HL-60 (cell line): ENCODE measurements at regions not wholly inside any gene's neighbourhood (a gene's known extent, or its start where the extent isn't known, plus 50 kb on each side); places are given as distances from the start of the nearest gene placed in this dataset.

ENCODE experiments used
- DNase-seq, 2 experiments: peaks; one replicate each; pipeline ENCODE4 v3.0.0-alpha.2; 2010 to 2020; ENCODE audit warnings: low read depth in 1 of 2, low spot score in 1 of 2
- H3K27ac ChIP-seq: fragments of 250-450 bp; sonication (Bioruptor Pico); replicated peaks from 2 replicates; pipeline ENCODE4 v1.5.1; 2020; ENCODE audit warnings: mild to moderate bottlenecking, moderate library complexity
- H3K27me3 ChIP-seq: fragments of 250-450 bp; sonication (Bioruptor Pico); 2 replicates; pipeline ENCODE4 v1.5.1; 2021; ENCODE audit warnings: mild to moderate bottlenecking, moderate library complexity; ENCODE audit not compliant: insufficient read depth, poor library complexity, severe bottlenecking
- H3K4me3 ChIP-seq: replicated peaks from 2 replicates; pipeline ENCODE4 v1.5.1; 2011; ENCODE audit warnings: mild to moderate bottlenecking, control low read depth, low read length; ENCODE audit not compliant: insufficient read depth
- CTCF ChIP-seq: IDR thresholded peaks from one replicate; pipeline ENCODE4 v1.5.1; 2011; ENCODE audit warnings: low read length, control low read depth, inconsistent platforms; ENCODE audit not compliant: insufficient read depth
- GABPA ChIP-seq: IDR thresholded peaks from 2 replicates; pipeline ENCODE4 v1.6.1; 2012; ENCODE audit warnings: low read depth
- POLR2AphosphoS5 ChIP-seq: IDR thresholded peaks from 2 replicates; pipeline ENCODE4 v1.6.1; 2012; ENCODE audit warnings: low read depth
- REST ChIP-seq: IDR thresholded peaks from 2 replicates; pipeline ENCODE4 v1.6.1; 2012; ENCODE audit warnings: low read depth; ENCODE audit not compliant: insufficient replicate concordance
- SPI1 ChIP-seq: IDR thresholded peaks from 2 replicates; pipeline ENCODE4 v1.6.1; 2012; ENCODE audit warnings: low read depth, mild to moderate bottlenecking, borderline replicate concordance

GRCh38 chr5:179414459-179415261, 69.4 kb upstream of the ADAMTS2 start:
- Histone ChIP-seq H3K27ac (no peak overlapping the region), H3K4me3 (no peak overlapping the region), H3K27me3 (no peaks in the 10 kb centered on the region)
- no peak for DNase-seq
- no peak for TF ChIP-seq SPI1
- no peak for TF ChIP-seq CTCF
- TF ChIP-seq POLR2AphosphoS5: no peak
- TF ChIP-seq REST: no peak
- TF ChIP-seq GABPA: no peak

- Histone ChIP-seq H3K27me3 (no peaks in the 10 kb centered on the region), H3K27ac (no peak overlapping the region), H3K4me3 (no peak overlapping the region)
- TF ChIP-seq REST: no peak
- TF ChIP-seq POLR2AphosphoS5: no peak
- TF ChIP-seq GABPA: no peak
- TF ChIP-seq SPI1: no peak
- DNase-seq: no peak
Observed at GRCh38 chr5:179413711-179414458, 68.6 kb upstream of the ADAMTS2 start.

GRCh38 chr5:179413086-179413690, 67.9 kb upstream of the ADAMTS2 start:
- Histone ChIP-seq H3K4me3 (no peak overlapping the region), H3K27me3 (no peaks in the 10 kb centered on the region), H3K27ac (no peak overlapping the region)
- DNase-seq: no peak
- no peak for TF ChIP-seq POLR2AphosphoS5

- TF ChIP-seq GABPA (no peak), SPI1 (no peak), REST (no peak), CTCF (no peak), POLR2AphosphoS5 (no peak)
- Histone ChIP-seq H3K27me3 (no peaks in the 10 kb centered on the region), H3K4me3 (no peak overlapping the region), H3K27ac (no peak overlapping the region)
- DNase-seq: no peak
Observed at GRCh38 chr5:179411161-179411841, 66.0 kb upstream of the ADAMTS2 start.
